IMR-90 (cell line): ENCODE measurements at regions not wholly inside any gene's neighbourhood (a gene's known extent, or its start where the extent isn't known, plus 50 kb on each side); places are given as distances from the start of the nearest gene placed in this dataset.

Experiments
- ATAC-seq: fragments of 200-7000 bp; cut with Tn5 transposase; 2 replicates; pipeline ENCODE4 v1.9.1; 2020; ENCODE audit warnings: low read depth, mild to moderate bottlenecking, moderate library complexity
- BruUV-seq: library from RNA; stranded (reverse); fragments of 400-500 nt; replicated peaks from 2 replicates; lab custom pipeline; 2021; lab: Mats Ljungman, UMichigan
- CTCF ChIA-PET: fragments of 300-600 bp; formaldehyde crosslinking; extraction: SDS; loops from one replicate; lab custom pipeline; 2021; ENCODE audit warnings: antibody characterized with exemption; lab: Yijun Ruan, JAX
- POLR2A ChIA-PET: fragments of 300-600 bp; sonication (Branson Sonifier 250); formaldehyde crosslinking; loops from one replicate; lab custom pipeline; 2022; ENCODE audit warnings: antibody characterized with exemption; ENCODE audit not compliant: unreplicated experiment; lab: Charles Lee
- DNase-seq: peaks from one replicate; pipeline ENCODE4 v3.0.0; 2013
- H2AFZ ChIP-seq: replicated peaks from 2 replicates; pipeline ENCODE3; 2013; ENCODE audit warnings: low read length, mild to moderate bottlenecking; ENCODE audit not compliant: poor library complexity
- H2AK5ac ChIP-seq: 2 replicates; pipeline ENCODE4 v1.6.1; 2013; ENCODE audit warnings: low read depth, low read length, inconsistent platforms
- H2AK9ac ChIP-seq: replicated peaks from 2 replicates; pipeline ENCODE3; 2013; ENCODE audit warnings: mild to moderate bottlenecking, low read depth, low read length, moderate library complexity; ENCODE audit not compliant: poor library complexity
- H2BK120ac ChIP-seq: 2 replicates; pipeline ENCODE4 v1.6.1; 2013; ENCODE audit warnings: low read depth, low read length, inconsistent platforms
- H2BK15ac ChIP-seq: 3 replicates; pipeline ENCODE4 v1.6.1; 2013; ENCODE audit warnings: low read depth, low read length, inconsistent platforms
- H2BK20ac ChIP-seq: 2 replicates; pipeline ENCODE4 v1.6.1; 2013; ENCODE audit warnings: low read depth, mild to moderate bottlenecking, inconsistent platforms, low read length, moderate library complexity
- H2BK5ac ChIP-seq: 2 replicates; pipeline ENCODE4 v1.6.1; 2013; ENCODE audit warnings: mild to moderate bottlenecking, low read depth, low read length, inconsistent platforms; ENCODE audit not compliant: poor library complexity, severe bottlenecking
- H3K14ac ChIP-seq: replicated peaks from 2 replicates; pipeline ENCODE4 v1.6.1; 2013; ENCODE audit warnings: low read depth, low read length, inconsistent platforms
- H3K18ac ChIP-seq: 2 replicates; pipeline ENCODE4 v1.6.1; 2013; ENCODE audit warnings: low read depth, low read length, control low read depth
- H3K23ac ChIP-seq: 2 replicates; pipeline ENCODE4 v1.6.1; 2013; ENCODE audit warnings: low read depth, low read length, inconsistent platforms
- H3K27ac ChIP-seq: 2 replicates; pipeline ENCODE4 v1.5.1; 2013; ENCODE audit warnings: mild to moderate bottlenecking, control low read depth, low read length; ENCODE audit not compliant: insufficient read depth
- H3K27me3 ChIP-seq: 2 replicates; pipeline ENCODE4 v1.6.1; 2013; ENCODE audit warnings: low read length; ENCODE audit not compliant: control insufficient read depth, insufficient read depth
- H3K36me3 ChIP-seq: 2 replicates; pipeline ENCODE4 v1.6.1; 2013; ENCODE audit warnings: low read length, mixed read lengths; ENCODE audit not compliant: control insufficient read depth, insufficient read depth
- H3K4ac ChIP-seq: 2 replicates; pipeline ENCODE4 v1.6.1; 2013; ENCODE audit warnings: low read depth, low read length, inconsistent platforms
- H3K4me1 ChIP-seq: 2 replicates; pipeline ENCODE4 v1.6.1; 2013; ENCODE audit warnings: low read length, mixed read lengths; ENCODE audit not compliant: control insufficient read depth, insufficient read depth
- H3K4me2 ChIP-seq: 2 replicates; pipeline ENCODE4 v1.6.1; 2013; ENCODE audit warnings: low read depth, mild to moderate bottlenecking, control low read depth, low read length, moderate library complexity
- H3K4me3 ChIP-seq: 2 replicates; pipeline ENCODE4 v1.5.1; 2013; ENCODE audit warnings: low read depth, mild to moderate bottlenecking, control low read depth, low read length, moderate library complexity; ENCODE audit not compliant: insufficient read depth
- H3K56ac ChIP-seq: 2 replicates; pipeline ENCODE4 v1.6.1; 2013; ENCODE audit warnings: low read length, inconsistent platforms; ENCODE audit not compliant: insufficient read depth; ENCODE audit errors: extremely low read depth
- H3K79me1 ChIP-seq, 2 experiments: 2 replicates each; pipeline ENCODE4 v1.6.1; 2013; ENCODE audit warnings: low read length in 2 of 2, inconsistent platforms in 1 of 2, low read depth in 1 of 2
- H3K9ac ChIP-seq: 2 replicates; pipeline ENCODE4 v1.6.1; 2013; ENCODE audit warnings: low read depth, low read length, control low read depth
- H3K9me1 ChIP-seq: 2 replicates; pipeline ENCODE4 v1.6.1; 2013; ENCODE audit warnings: low read length, inconsistent platforms; ENCODE audit not compliant: insufficient read depth
- H3K9me3 ChIP-seq: 2 replicates; pipeline ENCODE4 v1.6.1; 2013; ENCODE audit warnings: low read length; ENCODE audit not compliant: control insufficient read depth, insufficient read depth
- H4K20me1 ChIP-seq: 2 replicates; pipeline ENCODE4 v1.6.1; 2013; ENCODE audit warnings: low read length, inconsistent platforms; ENCODE audit not compliant: insufficient read depth
- H4K5ac ChIP-seq: 2 replicates; pipeline ENCODE4 v1.6.1; 2013; ENCODE audit warnings: mild to moderate bottlenecking, low read depth, low read length, control low read depth
- H4K8ac ChIP-seq, 2 experiments: 2 replicates each; pipeline ENCODE4 v1.6.1; 2013; ENCODE audit warnings: low read depth in 2 of 2, low read length in 2 of 2, control low read depth in 1 of 2, inconsistent platforms in 1 of 2
- H4K91ac ChIP-seq: 2 replicates; pipeline ENCODE4 v1.6.1; 2013; ENCODE audit warnings: low read depth, low read length, inconsistent platforms; ENCODE audit not compliant: insufficient read depth
- BHLHE40 ChIP-seq: fragments of 150-350 bp; IDR thresholded peaks from 2 replicates; pipeline ENCODE4 v1.6.1; 2016; ENCODE audit warnings: mild to moderate bottlenecking, low read depth, low read length
- CTCF ChIP-seq: conservative IDR thresholded peaks from 2 replicates; pipeline ENCODE4 v1.5.1; 2012; ENCODE audit warnings: mild to moderate bottlenecking, low read depth, low read length, improper control_type of control experiment
- ELK1 ChIP-seq: fragments of 150-350 bp; IDR thresholded peaks from 2 replicates; pipeline ENCODE4 v1.6.1; 2016; ENCODE audit warnings: low read depth, mild to moderate bottlenecking, low read length, moderate library complexity, borderline replicate concordance
- FOS ChIP-seq: fragments of 150-350 bp; IDR thresholded peaks from 2 replicates; pipeline ENCODE4 v1.6.1; 2016; ENCODE audit warnings: low read depth, low read length
- MAFK ChIP-seq: IDR thresholded peaks from 2 replicates; pipeline ENCODE4 v1.6.1; 2012; ENCODE audit warnings: low read depth, low read length, improper control_type of control experiment
- MAZ ChIP-seq: IDR thresholded peaks from 2 replicates; pipeline ENCODE4 v1.6.1; 2012; ENCODE audit warnings: low read depth, mild to moderate bottlenecking, low read length, improper control_type of control experiment, moderate library complexity, borderline replicate concordance
- POLR2A ChIP-seq: IDR thresholded peaks from 2 replicates; pipeline ENCODE4 v1.6.1; 2012; ENCODE audit warnings: mild to moderate bottlenecking, low read depth, low read length
- RAD21 ChIP-seq: IDR thresholded peaks from 2 replicates; pipeline ENCODE4 v1.6.1; 2012; ENCODE audit warnings: low read length, improper control_type of control experiment
- RCOR1 ChIP-seq: IDR thresholded peaks from 2 replicates; pipeline ENCODE4 v1.6.1; 2012; ENCODE audit warnings: mild to moderate bottlenecking, low read length, improper control_type of control experiment; ENCODE audit not compliant: insufficient replicate concordance
- RFX5 ChIP-seq: IDR thresholded peaks from 2 replicates; pipeline ENCODE4 v1.8.0; 2012; ENCODE audit warnings: low read depth, mild to moderate bottlenecking, low read length, moderate library complexity
- SMC3 ChIP-seq: fragments of 150-350 bp; IDR thresholded peaks from 2 replicates; pipeline ENCODE4 v1.6.1; 2016; ENCODE audit warnings: low read depth, mild to moderate bottlenecking, antibody characterized with exemption, low read length, moderate library complexity
- WGBS, 2 experiments: methylation state at CpG; one replicate each; pipeline versions ENCODE4 v1.1.5 to v1.1.7; 2013; ENCODE audit warnings: missing lambda C conversion rate in 2 of 2; ENCODE audit not compliant: insufficient read length in 1 of 2; ENCODE audit errors: extremely low coverage in 2 of 2; 5-methylcytosine and 5-hydroxymethylcytosine counted together
- dilution Hi-C: fragments of 300-500 bp; cut with HindIII; formaldehyde crosslinking; loops from one replicate; pipeline ENCODE4 v1.14.3; 2018; ENCODE audit warnings: low sequenced_read_pairs; ENCODE audit not compliant: unreplicated experiment
- in situ Hi-C: fragments of 300-500 bp; cut with MboI; formaldehyde crosslinking; loops from 3 replicates; pipeline ENCODE4 v1.14.3; 2019; ENCODE audit warnings: low sequenced_read_pairs, inconsistent platforms, mixed read lengths
- intact Hi-C: fragments of 100-400 bp; cut with micrococcal nuclease; formaldehyde crosslinking; loops from 2 replicates; pipeline ENCODE4 v1.10.0; 2022

- no peak overlapping the region for H3K23ac ChIP-seq
- WGBS, 2 experiments = no CpG with 5 or more reads among the region's 1 CpG
- no peak overlapping the region for H2BK20ac ChIP-seq
- no peak overlapping the region for H3K18ac ChIP-seq
- BruUV-seq = no TSS peak
- H3K4me1 ChIP-seq = no peaks in the 10 kb centered on the region
- H3K79me1 ChIP-seq = no peaks in the 10 kb centered on the region
- no peak overlapping the region for H3K14ac ChIP-seq
- no peak for TF ChIP-seq ELK1
- no peak for TF ChIP-seq RAD21
- no peak for TF ChIP-seq RCOR1
- TF ChIP-seq BHLHE40 = no peak
- TF ChIP-seq MAFK = no peak
- TF ChIP-seq FOS = no peak
- TF ChIP-seq CTCF = no peak
- no peak for TF ChIP-seq RFX5
- no peak for TF ChIP-seq SMC3
- no peak for TF ChIP-seq POLR2A
- no peak for TF ChIP-seq MAZ
- CTCF ChIA-PET = no interaction called here
- no peak overlapping the region for H2BK120ac ChIP-seq
- no peak overlapping the region for H4K91ac ChIP-seq
- no peak overlapping the region for H3K27ac ChIP-seq
- H3K4me2 ChIP-seq = no peak overlapping the region
- no peak overlapping the region for H3K56ac ChIP-seq
- peaks cover 6% of the 10 kb centered on the region for H3K9me3 ChIP-seq
- no peak overlapping the region for H2AK9ac ChIP-seq
- POLR2A ChIA-PET = no interaction called here
- no peaks in the 10 kb centered on the region for H3K36me3 ChIP-seq
- DNase-seq (no peak), ATAC-seq (no peak)
- H4K5ac ChIP-seq = no peak overlapping the region
- in situ Hi-C loops (no loop called here), intact Hi-C loops (no loop called here), dilution Hi-C loops (no loop called here)
- H3K27me3 ChIP-seq = no peaks in the 10 kb centered on the region
- H4K20me1 ChIP-seq = no peaks in the 10 kb centered on the region
- no peak overlapping the region for H3K4me3 ChIP-seq
- H3K9me1 ChIP-seq = no peaks in the 10 kb centered on the region
- no peak overlapping the region for H3K9ac ChIP-seq
- no peak overlapping the region for H3K4ac ChIP-seq
- H2BK15ac ChIP-seq = no peak overlapping the region
- H2AK5ac ChIP-seq = no peak overlapping the region
- no peak overlapping the region for H2AFZ ChIP-seq
- H2BK5ac ChIP-seq = no peak overlapping the region
- no peak overlapping the region for H4K8ac ChIP-seq
Observed at GRCh38 chr10:24096281-24096680, 112.7 kb upstream of the KIAA1217 start.
